ENCODE measurements at regions not wholly inside any gene's neighbourhood (a gene's known extent, or its start where the extent isn't known, plus 50 kb on each side); places are given as distances from the start of the nearest gene placed in this dataset.
"Not testable (repeated sequence)": the region's sequence is repeated elsewhere in the genome, so short reads cannot be mapped to it uniquely, and the experiment has no call there.

DNA sequence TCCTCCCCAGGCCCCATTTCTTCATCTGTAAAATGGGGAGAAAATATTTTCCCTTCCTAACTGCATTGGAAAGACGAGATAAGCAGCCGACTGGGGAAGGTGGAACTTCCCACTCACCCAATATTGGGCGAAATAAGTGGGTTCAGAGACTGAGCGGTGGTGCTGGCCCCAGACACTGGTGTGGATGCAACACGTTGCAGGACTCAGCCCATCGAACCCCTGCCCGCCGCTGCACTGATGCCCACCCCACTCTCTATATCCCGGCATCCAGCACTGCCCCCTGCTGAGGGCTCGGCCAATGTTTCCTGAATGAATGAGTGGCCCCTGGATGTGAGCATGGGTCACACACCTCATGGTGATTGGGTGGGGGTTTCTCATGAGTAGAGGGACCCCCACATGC lies 194.4 kb upstream of the ZNG1E start:
- BruUV-seq (replicated peaks); DNase-seq (ENCODE audit: low spot score); H3K4me1 ChIP-seq (ENCODE audit: insufficient read depth, low read length, poor library complexity, severe bottlenecking); H3K79me2 ChIP-seq (ENCODE audit: insufficient read depth, low read depth, low read length); intact Hi-C loops (cut with micrococcal nuclease; ENCODE audit: unreplicated experiment); H3K9me2 ChIP-seq (ENCODE audit: insufficient read depth, low read length); H3K36me3 ChIP-seq (ENCODE audit: insufficient read depth, low read length); POLR2A ChIA-PET; H3K4me2 ChIP-seq (ENCODE audit: low read length); H3K9me3 ChIP-seq (ENCODE audit: low read length); H2AFZ ChIP-seq (ENCODE audit: low read length); H3K4me3 ChIP-seq (ENCODE audit: low read depth, low read length, poor library complexity, severe bottlenecking); H4K20me1 ChIP-seq (ENCODE audit: insufficient read depth, low read length); H3K27ac ChIP-seq (ENCODE audit: low read depth, low read length, poor library complexity, severe bottlenecking); CTCF ChIA-PET (ENCODE audit: unreplicated experiment): not testable (repeated sequence)

DNA sequence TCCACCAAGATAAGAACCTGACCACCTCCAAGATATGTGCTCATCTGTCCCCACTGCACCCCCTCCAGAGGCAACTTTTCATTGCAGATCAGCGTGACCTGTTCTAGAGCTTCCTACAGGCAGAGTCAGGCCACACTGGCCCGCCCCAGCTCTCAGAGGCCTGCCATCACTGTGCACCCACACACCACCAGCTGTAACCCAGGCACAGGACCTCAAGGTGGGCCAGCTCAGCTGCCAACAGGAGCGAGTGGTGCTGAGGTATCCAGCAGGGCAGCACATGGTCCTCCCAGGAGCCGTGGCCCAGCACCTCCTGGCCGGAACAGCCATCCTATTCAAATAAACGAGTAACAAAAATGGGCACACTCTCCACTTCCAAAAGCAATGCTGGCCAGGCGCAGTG lies 189.9 kb upstream of the FOXD4L5 start:
- BruUV-seq (replicated peaks): not testable (repeated sequence)

DNA sequence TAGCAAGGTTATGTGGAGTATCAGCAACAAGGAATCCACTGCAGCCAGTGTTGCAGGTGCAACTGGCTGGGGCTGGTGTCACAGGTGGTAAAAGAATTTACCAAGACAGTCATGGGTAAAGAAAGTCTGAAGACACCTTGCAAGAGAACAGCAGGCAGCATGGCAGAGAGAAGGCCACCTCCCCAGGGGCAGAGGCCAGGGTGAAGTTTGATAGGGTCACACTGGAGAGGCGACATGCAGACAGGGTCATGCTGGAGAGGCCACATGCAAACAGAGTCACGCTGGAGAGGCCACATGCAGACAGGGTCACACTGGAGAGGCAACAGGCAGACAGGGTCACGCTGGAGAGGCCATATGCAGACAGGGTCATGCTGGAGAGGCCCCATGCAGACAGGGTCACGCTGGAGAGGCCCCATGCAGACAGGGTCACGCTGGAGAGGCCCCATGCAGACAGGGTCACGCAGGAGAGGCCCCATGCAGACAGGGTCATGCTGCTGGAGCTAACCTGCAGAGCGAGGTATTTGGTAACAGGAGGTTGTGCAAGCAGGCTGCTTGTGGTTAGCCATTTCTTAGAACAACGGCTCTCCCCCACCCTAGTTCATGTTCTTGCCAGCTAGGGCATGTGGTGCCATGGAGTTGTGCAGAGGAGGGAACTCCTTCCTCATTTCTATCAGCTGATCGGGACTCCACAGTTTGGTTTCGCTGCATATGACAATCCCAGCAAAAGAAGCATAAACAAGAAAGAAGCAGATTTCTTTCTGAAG lies 188.2 kb upstream of the FOXD4L5 start:
- H4K20me1 ChIP-seq (ENCODE audit: insufficient read depth, low read length); H3K27ac ChIP-seq (ENCODE audit: low read depth, low read length, poor library complexity, severe bottlenecking); POLR2A ChIA-PET; H3K36me3 ChIP-seq (ENCODE audit: insufficient read depth, low read length); H3K4me2 ChIP-seq (ENCODE audit: low read length); H2AFZ ChIP-seq (ENCODE audit: low read length); BruUV-seq (replicated peaks); H3K4me3 ChIP-seq (ENCODE audit: low read depth, low read length, poor library complexity, severe bottlenecking); H3K9me2 ChIP-seq (ENCODE audit: insufficient read depth, low read length); intact Hi-C loops (cut with micrococcal nuclease; ENCODE audit: unreplicated experiment); CTCF ChIA-PET (ENCODE audit: unreplicated experiment); H3K4me1 ChIP-seq (ENCODE audit: insufficient read depth, low read length, poor library complexity, severe bottlenecking); DNase-seq (ENCODE audit: low spot score); H3K9me3 ChIP-seq (ENCODE audit: low read length); H3K79me2 ChIP-seq (ENCODE audit: insufficient read depth, low read depth, low read length): not testable (repeated sequence)

More for the DNA sequence above, 189.9 kb upstream of the FOXD4L5 start:
- H3K4me2 ChIP-seq (ENCODE audit: low read length); H2AFZ ChIP-seq (ENCODE audit: low read length); H3K9me2 ChIP-seq (ENCODE audit: insufficient read depth, low read length); CTCF ChIA-PET (ENCODE audit: unreplicated experiment); H3K36me3 ChIP-seq (ENCODE audit: insufficient read depth, low read length); H4K20me1 ChIP-seq (ENCODE audit: insufficient read depth, low read length); H3K79me2 ChIP-seq (ENCODE audit: insufficient read depth, low read depth, low read length); H3K27ac ChIP-seq (ENCODE audit: low read depth, low read length, poor library complexity, severe bottlenecking); H3K4me3 ChIP-seq (ENCODE audit: low read depth, low read length, poor library complexity, severe bottlenecking); H3K4me1 ChIP-seq (ENCODE audit: insufficient read depth, low read length, poor library complexity, severe bottlenecking); H3K9me3 ChIP-seq (ENCODE audit: low read length); DNase-seq (ENCODE audit: low spot score); POLR2A ChIA-PET; intact Hi-C loops (cut with micrococcal nuclease; ENCODE audit: unreplicated experiment): not testable (repeated sequence)

DNA sequence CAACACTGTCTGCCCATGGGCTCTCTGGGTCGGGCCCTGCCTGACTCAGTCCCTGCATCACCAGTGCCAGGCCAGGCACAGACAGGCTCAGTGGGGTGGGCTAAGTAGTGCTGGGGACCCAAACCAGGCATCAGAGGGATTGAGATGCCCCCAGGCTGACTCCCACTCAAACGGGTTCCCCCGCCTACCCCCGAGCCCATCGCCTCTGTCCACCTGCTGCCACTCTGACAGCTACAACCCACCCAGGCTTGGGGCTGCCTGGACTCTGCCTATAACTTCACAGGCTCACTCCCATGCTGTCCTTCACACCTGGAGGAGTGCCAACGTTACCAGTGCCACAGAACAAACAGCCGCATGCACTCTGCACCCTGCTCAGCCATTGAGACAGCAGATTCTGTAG lies 186.1 kb upstream of the FOXD4L5 start:
- H3K4me3 ChIP-seq (ENCODE audit: low read depth, low read length, poor library complexity, severe bottlenecking); H2AFZ ChIP-seq (ENCODE audit: low read length); H3K36me3 ChIP-seq (ENCODE audit: insufficient read depth, low read length); H3K79me2 ChIP-seq (ENCODE audit: insufficient read depth, low read depth, low read length); H3K4me1 ChIP-seq (ENCODE audit: insufficient read depth, low read length, poor library complexity, severe bottlenecking); BruUV-seq (replicated peaks); H3K9me3 ChIP-seq (ENCODE audit: low read length); H3K4me2 ChIP-seq (ENCODE audit: low read length); H3K27ac ChIP-seq (ENCODE audit: low read depth, low read length, poor library complexity, severe bottlenecking); POLR2A ChIA-PET; intact Hi-C loops (cut with micrococcal nuclease; ENCODE audit: unreplicated experiment); CTCF ChIA-PET (ENCODE audit: unreplicated experiment); H3K9me2 ChIP-seq (ENCODE audit: insufficient read depth, low read length); DNase-seq (ENCODE audit: low spot score); H4K20me1 ChIP-seq (ENCODE audit: insufficient read depth, low read length): not testable (repeated sequence)

DNA sequence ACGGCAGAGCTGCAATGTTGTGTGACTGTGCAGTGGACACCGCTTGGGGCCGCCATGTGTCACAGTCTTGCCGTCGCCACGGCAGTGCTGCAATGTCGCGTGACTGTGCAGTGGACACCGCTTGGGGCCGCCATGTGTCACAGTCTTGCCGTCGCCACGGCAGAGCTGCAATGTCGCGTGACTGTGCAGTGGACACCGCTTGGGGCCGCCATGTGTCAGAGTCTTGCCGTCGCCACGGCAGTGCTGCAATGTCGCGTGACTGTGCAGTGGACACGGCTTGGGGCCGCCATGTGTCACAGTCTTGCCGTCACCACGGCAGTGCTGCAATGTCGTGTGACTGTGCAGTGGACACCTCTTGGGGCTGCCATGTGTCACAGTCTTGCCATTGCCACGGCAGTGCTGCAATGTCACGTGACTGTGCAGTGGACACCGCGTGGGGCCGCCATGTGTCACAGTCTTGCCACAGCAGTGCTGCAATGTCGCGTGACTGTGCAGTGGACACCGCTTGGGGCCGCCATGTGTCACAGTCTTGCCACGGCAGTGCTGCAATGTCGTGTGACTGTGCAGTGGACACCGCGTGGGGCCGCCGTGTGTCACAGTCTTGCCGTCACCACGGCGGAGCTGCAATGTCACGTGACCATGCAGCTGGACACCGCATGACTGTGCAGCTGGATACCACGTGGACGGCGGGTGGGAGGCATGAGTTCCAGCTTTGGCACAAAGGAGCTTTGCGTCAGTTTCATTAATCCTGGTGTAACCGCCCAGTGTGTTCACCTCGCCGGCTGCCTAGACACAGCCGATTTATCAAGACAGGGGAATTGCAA lies 182.1 kb upstream of the FOXD4L5 start:
- H4K20me1 ChIP-seq (ENCODE audit: insufficient read depth, low read length); H3K9me3 ChIP-seq (ENCODE audit: low read length); H3K4me1 ChIP-seq (ENCODE audit: insufficient read depth, low read length, poor library complexity, severe bottlenecking); H3K79me2 ChIP-seq (ENCODE audit: insufficient read depth, low read depth, low read length); H3K4me2 ChIP-seq (ENCODE audit: low read length); H3K9me2 ChIP-seq (ENCODE audit: insufficient read depth, low read length); CTCF ChIA-PET (ENCODE audit: unreplicated experiment); H2AFZ ChIP-seq (ENCODE audit: low read length); H3K36me3 ChIP-seq (ENCODE audit: insufficient read depth, low read length); H3K27ac ChIP-seq (ENCODE audit: low read depth, low read length, poor library complexity, severe bottlenecking); H3K4me3 ChIP-seq (ENCODE audit: low read depth, low read length, poor library complexity, severe bottlenecking); POLR2A ChIA-PET; DNase-seq (ENCODE audit: low spot score); BruUV-seq (replicated peaks); intact Hi-C loops (cut with micrococcal nuclease; ENCODE audit: unreplicated experiment): not testable (repeated sequence)

DNA sequence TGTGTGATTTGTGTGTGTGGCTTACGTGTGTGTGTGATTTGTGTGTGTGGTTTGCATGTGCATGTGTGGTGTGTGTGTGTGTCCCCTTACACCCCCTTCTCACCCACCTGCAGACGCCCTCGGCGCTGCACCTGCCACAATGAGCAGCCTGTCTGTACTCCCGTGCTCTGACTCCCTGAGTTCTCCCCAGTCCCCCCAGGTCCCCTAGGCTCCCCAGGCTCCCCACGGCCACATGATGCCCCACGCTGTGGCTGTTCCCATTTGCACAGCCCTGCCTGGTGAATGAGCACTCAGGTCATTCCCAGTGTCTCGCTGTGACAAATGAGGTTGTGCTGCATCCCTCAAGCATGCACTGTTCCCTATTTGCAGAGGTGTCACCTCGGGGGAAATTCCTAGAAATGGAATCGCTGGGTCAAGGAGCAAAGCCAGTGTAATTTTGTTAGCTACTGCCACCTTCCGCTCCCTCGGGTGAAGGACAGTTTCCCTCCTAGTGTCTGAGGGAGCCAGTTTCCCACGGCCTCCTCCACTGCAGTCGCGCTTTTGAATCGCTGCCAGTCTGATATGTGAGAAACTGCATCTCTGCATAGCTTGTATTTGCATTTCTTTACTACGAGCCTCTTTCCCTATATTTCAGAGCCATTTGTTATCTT lies 180.4 kb upstream of the FOXD4L5 start:
- H3K9me2 ChIP-seq (ENCODE audit: insufficient read depth, low read length); H2AFZ ChIP-seq (ENCODE audit: low read length); intact Hi-C loops (cut with micrococcal nuclease; ENCODE audit: unreplicated experiment); DNase-seq (ENCODE audit: low spot score); H3K4me2 ChIP-seq (ENCODE audit: low read length); H3K27ac ChIP-seq (ENCODE audit: low read depth, low read length, poor library complexity, severe bottlenecking); H3K79me2 ChIP-seq (ENCODE audit: insufficient read depth, low read depth, low read length); H3K4me1 ChIP-seq (ENCODE audit: insufficient read depth, low read length, poor library complexity, severe bottlenecking); CTCF ChIA-PET (ENCODE audit: unreplicated experiment); H4K20me1 ChIP-seq (ENCODE audit: insufficient read depth, low read length); H3K36me3 ChIP-seq (ENCODE audit: insufficient read depth, low read length); POLR2A ChIA-PET; H3K4me3 ChIP-seq (ENCODE audit: low read depth, low read length, poor library complexity, severe bottlenecking); BruUV-seq (replicated peaks); H3K9me3 ChIP-seq (ENCODE audit: low read length): not testable (repeated sequence)

Data from OCI-LY7 (cell line).